Ureter (tissue), 1 donor: ENCODE measurements at regions not wholly inside any gene's neighbourhood (a gene's known extent, or its start where the extent isn't known, plus 50 kb on each side); places are given as distances from the start of the nearest gene placed in this dataset.

ENCODE experiments used
- DNase-seq: peaks from one replicate; pipeline ENCODE4 v3.0.0-alpha.2; 2020; ENCODE audit warnings: low spot score
- donor health status: DM: yes; HTN: yes; CAD: no.

DNA sequence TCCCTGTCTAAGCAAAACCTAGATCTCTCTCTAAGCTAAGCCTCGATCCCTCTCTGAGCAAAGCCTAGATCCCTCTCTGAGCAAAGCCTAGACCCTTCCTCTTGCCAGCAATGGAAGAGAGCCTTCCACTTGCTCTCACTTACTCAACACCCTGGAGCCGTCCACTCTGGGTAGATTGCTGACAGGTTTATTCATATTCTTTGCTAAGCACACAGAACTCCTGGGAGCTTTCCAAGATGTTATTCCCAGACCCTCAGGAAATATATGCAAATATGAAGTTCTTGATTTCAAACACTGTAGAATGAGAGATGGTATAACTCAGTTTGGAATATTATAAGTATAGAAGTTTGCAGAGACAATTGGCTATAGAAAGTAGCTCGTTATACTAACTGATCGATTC is 503.8 kb upstream of the CELF2 start:
- no peak for DNase-seq

DNA sequence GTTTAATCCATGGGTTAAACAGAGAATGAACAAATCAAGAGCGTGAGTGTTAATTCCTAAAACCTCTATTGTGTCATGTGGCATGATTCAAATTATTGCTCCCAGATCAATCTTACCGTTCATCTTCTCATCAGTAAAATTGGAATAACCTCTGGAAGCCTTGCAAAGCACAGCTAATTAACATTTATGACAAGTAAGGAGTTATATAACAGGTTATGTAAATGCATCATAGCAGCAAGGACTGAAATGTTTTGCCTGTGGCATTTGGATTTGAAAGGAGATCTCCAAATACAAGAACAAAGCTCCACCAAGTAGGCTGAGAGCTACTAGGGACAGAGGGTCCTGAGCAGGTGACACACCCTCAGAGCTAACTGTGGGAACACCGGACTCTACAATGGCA is 502.9 kb upstream of the CELF2 start:
- no peak for DNase-seq

- no peak for DNase-seq
Observed at GRCh38 chr10:10515479-10516204, 502.0 kb upstream of the CELF2 start.

- no peak for DNase-seq
Observed at GRCh38 chr10:10516346-10517130, 501.1 kb upstream of the CELF2 start.

DNA sequence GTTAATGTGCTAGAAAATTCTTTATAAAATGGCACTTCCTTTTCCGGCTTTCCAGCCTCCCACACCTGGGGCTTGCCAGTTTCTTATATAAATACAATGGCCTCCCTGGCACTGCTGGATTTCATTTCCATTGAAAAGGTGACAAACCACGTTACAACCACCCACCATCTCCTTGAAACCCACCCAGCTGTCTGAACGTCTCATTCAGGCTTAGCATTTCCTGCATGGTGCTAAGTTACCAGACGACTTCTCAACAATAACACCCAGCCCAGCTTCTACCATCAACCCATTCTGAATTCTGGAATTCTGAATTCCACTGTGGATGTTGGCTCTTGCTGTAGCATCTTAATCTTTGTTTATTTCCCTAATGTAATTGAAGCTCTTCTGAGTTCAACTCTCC is 499.8 kb upstream of the CELF2 start:
- DNase-seq, result no peak

GRCh38 chr10:10519674-10520073 is 498.0 kb upstream of the CELF2 start:
- DNase-seq, result no peak

DNA sequence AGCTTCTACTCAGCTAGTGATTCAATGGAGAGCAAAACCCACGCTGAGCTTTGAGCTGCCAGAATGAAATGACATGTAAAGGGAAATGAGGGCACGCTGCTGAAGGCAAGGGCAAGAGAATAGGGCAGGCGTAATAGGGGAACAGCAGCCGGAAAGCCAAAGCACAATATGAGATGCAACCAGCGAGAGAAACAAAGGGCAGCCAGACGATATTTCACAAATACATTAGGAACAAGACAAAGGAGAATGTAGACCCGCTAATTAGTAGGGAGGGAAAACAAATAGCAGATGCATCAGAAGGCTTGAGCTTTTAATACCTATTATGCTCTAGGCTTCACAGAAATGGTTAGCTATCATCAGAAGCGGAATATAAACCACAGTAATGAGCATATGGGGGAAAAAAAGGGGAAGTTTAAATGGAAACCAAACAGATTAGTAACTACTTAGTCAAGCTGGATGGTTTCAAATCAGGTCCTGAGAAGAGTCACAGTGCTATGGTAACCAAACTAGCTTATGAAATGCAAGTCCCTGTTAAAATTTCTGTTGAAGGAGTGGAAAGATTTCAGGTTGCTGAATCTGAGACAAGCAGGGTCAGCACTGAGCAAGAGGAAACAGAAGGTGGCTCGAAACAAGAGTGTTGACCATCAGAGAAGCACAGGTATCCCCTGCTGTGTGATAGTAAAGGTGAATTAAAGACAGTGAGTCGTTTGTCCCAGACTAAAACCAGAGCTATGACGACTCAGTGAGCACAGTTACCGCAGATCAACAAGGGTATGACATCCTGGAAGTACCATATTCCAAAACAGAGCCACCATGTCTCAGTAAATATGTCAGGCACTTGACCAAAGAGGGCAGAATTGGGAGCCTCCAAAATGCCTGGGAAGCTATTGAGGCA is 496.9 kb upstream of the CELF2 start:
- no peak for DNase-seq

- no peak for DNase-seq
Observed at GRCh38 chr10:10526846-10527245, 490.8 kb upstream of the CELF2 start.

DNA sequence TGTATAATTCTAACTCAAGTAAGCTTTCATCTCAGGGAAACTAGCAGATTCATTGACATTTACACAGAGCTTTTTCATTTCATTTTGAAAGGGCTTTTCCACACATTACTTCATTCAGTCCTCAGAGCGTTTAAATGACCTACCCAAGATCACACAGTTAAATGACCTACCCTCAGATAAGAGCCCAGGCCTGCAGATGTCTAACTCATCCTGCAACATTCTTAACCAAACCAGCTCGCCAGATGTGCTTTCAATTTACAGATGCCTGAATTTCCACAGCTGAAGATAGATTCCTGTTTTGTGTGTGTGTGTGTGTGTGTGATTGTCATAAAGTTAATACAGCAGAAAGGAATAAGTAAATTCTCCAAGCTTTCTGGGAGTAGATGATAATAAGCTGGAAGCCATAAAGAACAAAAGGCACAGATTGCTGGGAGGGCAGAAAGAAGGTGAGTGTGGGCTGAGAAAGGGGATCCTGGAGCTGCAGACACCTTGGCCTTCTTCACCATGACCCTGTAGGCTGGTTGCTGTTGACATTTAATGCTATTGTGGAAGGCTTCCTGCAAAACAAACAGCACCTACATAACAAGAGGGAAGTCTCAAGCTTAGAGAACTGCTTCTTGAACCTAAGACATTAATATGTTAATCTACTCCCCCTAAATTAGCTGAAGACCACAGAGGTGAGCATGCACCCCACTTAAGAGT is 489.7 kb upstream of the CELF2 start:
- no peak for DNase-seq

- no peak for DNase-seq
Observed at GRCh38 chr10:10528563-10528910, 489.1 kb upstream of the CELF2 start.

GRCh38 chr10:10530313-10530712 is 487.4 kb upstream of the CELF2 start:
- no peak for DNase-seq

DNA sequence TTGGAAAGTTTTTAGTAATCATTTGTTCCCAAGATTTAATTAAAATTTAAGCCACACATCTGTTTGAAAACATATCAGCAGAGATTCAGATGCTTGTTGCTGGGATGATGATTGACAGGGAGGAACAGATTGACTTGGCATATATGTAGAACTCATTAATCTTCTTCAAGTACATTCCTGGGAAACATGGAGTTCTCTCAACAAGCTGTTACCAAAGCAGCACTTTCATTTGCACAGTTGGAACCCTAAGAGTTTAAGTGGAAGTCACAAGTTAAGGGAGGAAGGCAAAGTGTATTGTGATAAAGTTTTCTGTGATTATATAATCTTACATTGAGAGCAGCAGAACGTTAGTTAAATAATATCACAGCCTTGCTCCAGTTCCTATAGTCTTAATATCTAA is 485.4 kb upstream of the CELF2 start:
- DNase-seq, result no peak

- DNase-seq, result no peak
Observed at GRCh38 chr10:10532826-10533225, 484.8 kb upstream of the CELF2 start.

DNA sequence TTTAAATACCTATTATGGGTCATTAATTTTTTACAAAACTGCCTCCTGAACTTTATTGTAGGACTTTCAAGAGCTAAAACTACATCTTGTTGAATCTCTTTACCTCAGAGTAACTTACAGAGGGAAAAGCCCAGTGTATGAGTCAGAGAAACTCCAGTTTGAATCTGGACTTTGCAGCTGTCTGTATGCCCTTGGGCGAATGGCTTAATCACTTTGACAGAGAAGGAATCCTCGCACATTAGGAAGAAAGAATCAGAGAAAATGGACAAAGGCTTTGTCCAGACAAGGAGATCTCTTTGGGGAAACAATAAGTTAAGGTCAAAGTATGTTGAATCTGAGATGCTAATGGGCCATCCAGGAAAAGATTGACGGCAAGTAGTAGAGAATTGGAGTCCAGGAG is 484.2 kb upstream of the CELF2 start:
- DNase-seq, result no peak

DNA sequence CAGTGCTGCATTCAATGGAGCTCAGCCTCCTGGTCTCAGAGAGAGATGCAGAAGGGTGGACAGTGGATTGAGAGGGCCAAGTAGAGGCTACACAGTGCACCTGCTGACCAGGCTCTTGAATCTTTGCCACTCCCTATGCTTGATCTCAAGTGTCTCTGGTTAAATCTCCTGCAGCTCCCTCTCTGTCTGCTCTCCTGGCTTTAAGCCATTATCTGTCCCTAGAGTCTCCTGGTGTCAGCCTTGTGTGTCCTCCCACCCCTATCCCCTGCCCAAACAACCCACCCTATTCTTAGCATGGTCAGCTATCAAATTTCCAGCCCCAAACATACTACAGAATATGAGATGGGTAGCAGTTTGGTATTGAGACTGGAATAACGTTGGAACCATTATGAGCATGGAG is 479.3 kb upstream of the CELF2 start:
- DNase-seq, result no peak

GRCh38 chr10:10540398-10540797 is 477.3 kb upstream of the CELF2 start:
- DNase-seq, result no peak

DNA sequence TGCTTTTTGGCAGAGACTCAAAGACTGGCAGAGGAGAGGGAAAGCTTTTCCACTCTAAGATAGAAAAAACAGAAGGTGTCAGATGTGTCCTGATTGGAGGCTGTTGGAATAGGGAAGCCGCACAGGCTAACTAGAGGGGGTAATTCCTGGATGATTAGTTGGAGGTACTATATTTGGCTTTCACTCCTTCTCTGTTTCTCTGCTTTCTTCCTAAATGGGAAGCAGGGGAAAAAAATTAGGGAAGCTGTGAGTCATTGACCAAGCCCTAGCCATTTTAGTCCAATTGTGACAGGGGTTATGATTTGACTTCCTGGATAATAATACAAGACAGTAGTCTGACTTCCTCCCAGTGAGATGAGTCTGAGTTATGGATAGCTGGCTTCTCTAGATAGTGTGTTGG is 475.2 kb upstream of the CELF2 start:
- no peak for DNase-seq

GRCh38 chr10:10544890-10545289 is 472.8 kb upstream of the CELF2 start:
- no peak for DNase-seq

- no peak for DNase-seq
Observed at GRCh38 chr10:10545771-10546170, 471.9 kb upstream of the CELF2 start.

- no peak for DNase-seq
Observed at GRCh38 chr10:10551596-10552301, 465.9 kb upstream of the CELF2 start.

GRCh38 chr10:10552948-10553347 is 464.7 kb upstream of the CELF2 start:
- DNase-seq, result no peak
